ENCODE measurements at regions not wholly inside any gene's neighbourhood (a gene's known extent, or its start where the extent isn't known, plus 50 kb on each side); places are given as distances from the start of the nearest gene placed in this dataset. TPM values are rescaled to one million over a fixed set of nuclear protein-coding genes. Genes with fewer than 3 reads are reported as not detected.

- Histone ChIP-seq H3K9me3 (ENCODE audit: control insufficient read depth, insufficient read depth, low read length) (no peaks in the 10 kb centered on the region), H3K4me3 (ENCODE audit: low read depth, low read length) (no peak overlapping the region), H3K27ac (ENCODE audit: low read depth, low read length) (no peak overlapping the region), H3K27me3 (ENCODE audit: control insufficient read depth, insufficient read depth, low read length) (no peaks in the 10 kb centered on the region)
- POLR2A ChIA-PET: no interaction called here
- CTCF ChIA-PET: no interaction called here
- no peak for TF ChIP-seq CTCF (IDR thresholded peaks at IDR 0.05; ENCODE audit: low read depth, low read length)
- no peak for DNase-seq (ENCODE audit: low read depth, low spot score)
Observed at GRCh38 chr12:83185241-83185640, 498.5 kb downstream of the TMTC2 start.

Small RNA genes lying in the stretch of these regions (small RNA-seq; reads per million reads assigned to genes)
- not detected for gene RF00334 (ENCODE audit: insufficient read length, low read depth)

Measured in AG04450 (cell line).